Panc1 (cell line): ENCODE measurements at regions not wholly inside any gene's neighbourhood (a gene's known extent, or its start where the extent isn't known, plus 50 kb on each side); places are given as distances from the start of the nearest gene placed in this dataset.

ENCODE experiments used
- ATAC-seq: fragments of 200-7000 bp; cut with Tn5 transposase; 2 replicates; pipeline ENCODE4 v1.9.1; 2020; ENCODE audit warnings: mild to moderate bottlenecking, moderate library complexity
- BruUV-seq: library from RNA; stranded (reverse); fragments of 400-500 nt; replicated peaks from 2 replicates; lab custom pipeline; 2021; lab: Mats Ljungman, UMichigan
- CTCF ChIA-PET: fragments of 300-600 bp; sonication (Branson Sonifier 250); formaldehyde crosslinking; loops from one replicate; lab custom pipeline; 2022; ENCODE audit warnings: antibody characterized with exemption; lab: Charles Lee
- POLR2A ChIA-PET: fragments of 300-600 bp; sonication (Branson Sonifier 250); formaldehyde crosslinking; loops from one replicate; lab custom pipeline; 2022; ENCODE audit warnings: antibody characterized with exemption; lab: Charles Lee
- DNase-seq: peaks from one replicate; pipeline ENCODE4 v3.0.0-alpha.2; 2010; ENCODE audit warnings: low read depth, low spot score
- H3K27ac ChIP-seq: 2 replicates; pipeline ENCODE4 v1.5.1; 2011; ENCODE audit warnings: mild to moderate bottlenecking, low read length, inconsistent platforms
- H3K27me3 ChIP-seq: fragments of 200-500 bp; sonication (Bioruptor generic); 2 replicates; pipeline ENCODE4 v1.6.0; 2014; ENCODE audit warnings: low read length, inconsistent platforms; ENCODE audit not compliant: control insufficient read depth, insufficient read depth
- H3K36me3 ChIP-seq: fragments of 200-500 bp; sonication (Bioruptor generic); 2 replicates; pipeline ENCODE4 v1.5.1; 2014; ENCODE audit warnings: inconsistent platforms, mild to moderate bottlenecking, low read length, moderate library complexity; ENCODE audit not compliant: control insufficient read depth, insufficient read depth
- H3K4me1 ChIP-seq: 2 replicates; pipeline ENCODE4 v1.5.1; 2011; ENCODE audit warnings: inconsistent platforms, mild to moderate bottlenecking, low read length, moderate library complexity; ENCODE audit not compliant: control insufficient read depth, insufficient read depth
- H3K4me3 ChIP-seq, 2 experiments: 2 replicates each; pipeline ENCODE4 v1.5.1; 2011 to 2012; ENCODE audit warnings: low read depth in 2 of 2, low read length in 2 of 2, mild to moderate bottlenecking in 2 of 2, inconsistent platforms in 1 of 2, moderate library complexity in 1 of 2
- H3K9me3 ChIP-seq: fragments of 200-500 bp; sonication (Bioruptor generic); 2 replicates; pipeline ENCODE4 v1.5.1; 2014; ENCODE audit warnings: low read depth, mild to moderate bottlenecking, inconsistent platforms, low read length, moderate library complexity; ENCODE audit not compliant: control insufficient read depth, insufficient read depth
- CTCF ChIP-seq: fragments of 450-650 bp; IDR thresholded peaks from 2 replicates; pipeline ENCODE4 v1.5.1; 2017; ENCODE audit warnings: mild to moderate bottlenecking
- POLR2AphosphoS5 ChIP-seq: IDR thresholded peaks from 2 replicates; pipeline ENCODE4 v1.6.1; 2012; ENCODE audit warnings: mild to moderate bottlenecking, low read depth, low read length, moderate library complexity
- REST ChIP-seq, 2 experiments: IDR thresholded peaks; 2 replicates each; pipeline ENCODE4 v1.6.1; 2011 to 2012; ENCODE audit warnings: low read depth in 2 of 2, control low read depth in 1 of 2, low read length in 1 of 2, mild to moderate bottlenecking in 1 of 2, moderate library complexity in 1 of 2; ENCODE audit not compliant: insufficient read depth in 1 of 2
- SIN3A ChIP-seq: IDR thresholded peaks from 2 replicates; pipeline ENCODE4 v1.6.1; 2012; ENCODE audit warnings: low read depth, mild to moderate bottlenecking, low read length, moderate library complexity, borderline replicate concordance; ENCODE audit not compliant: insufficient read depth
- TCF7L2 ChIP-seq: IDR thresholded peaks from 2 replicates; pipeline ENCODE4 v1.6.1; 2011; ENCODE audit warnings: mild to moderate bottlenecking, low read depth, low read length, inconsistent platforms
- in situ Hi-C: cut with HindIII; loops from 2 replicates; pipeline ENCODE4 v1.10.0; 2016; ENCODE audit warnings: low sequenced_read_pairs, low pct_unique_long_range_greater_than_20kb
- intact Hi-C: fragments of 100-400 bp; cut with micrococcal nuclease; formaldehyde crosslinking; loops from one replicate; pipeline ENCODE4 v1.10.0; 2022; ENCODE audit not compliant: unreplicated experiment

DNA sequence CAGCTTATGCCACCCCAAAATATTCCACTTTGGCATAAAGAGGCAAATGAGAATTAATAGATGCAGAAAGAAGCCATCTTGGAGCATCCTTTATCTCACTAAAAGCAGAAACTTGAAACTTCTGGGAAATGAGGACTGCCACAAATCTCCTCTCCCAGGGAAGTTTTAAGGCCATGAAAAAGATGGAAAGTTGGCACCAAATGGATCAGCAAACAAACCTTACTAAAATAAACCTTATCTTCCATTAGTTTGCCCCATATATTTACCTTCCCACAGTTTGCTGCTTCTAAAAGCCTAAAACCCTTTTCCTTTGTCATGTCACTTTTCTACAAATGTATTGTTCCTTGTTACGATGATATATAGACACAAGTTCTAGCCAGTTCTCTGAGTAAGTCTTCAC is 340.0 kb upstream of the USP15 start:
- no peaks in the 10 kb centered on the region for H3K27me3 ChIP-seq
- H3K4me3 ChIP-seq = no peak overlapping the region
- intact Hi-C loops (no loop called here), in situ Hi-C loops (no loop called here)
- no peaks in the 10 kb centered on the region for H3K36me3 ChIP-seq
- ChIA-PET CTCF (no interaction called here), POLR2A (no interaction called here)
- BruUV-seq = no TSS peak
- no peaks in the 10 kb centered on the region for H3K4me1 ChIP-seq
- TF ChIP-seq POLR2AphosphoS5 = no peak
- no peak for TF ChIP-seq REST (IDR thresholded peaks at IDR 0.05; ENCODE audit: insufficient read depth in 1 of 2, low read depth in 2 of 2, low read length in 1 of 2)
- no peak for TF ChIP-seq CTCF
- no peak for TF ChIP-seq SIN3A
- no peak for TF ChIP-seq TCF7L2
- ATAC-seq = no peak
- H3K27ac ChIP-seq = no peak overlapping the region
- no peaks in the 10 kb centered on the region for H3K9me3 ChIP-seq
- no peak for DNase-seq

GRCh38 chr12:61923152-61923551 is 337.1 kb upstream of the USP15 start:
- no peak for ATAC-seq
- ChIA-PET POLR2A (no interaction called here), CTCF (no interaction called here)

More at GRCh38 chr12:61923152-61923551, 337.1 kb upstream of the USP15 start:
- no peaks in the 10 kb centered on the region for H3K9me3 ChIP-seq
- no peak for TF ChIP-seq SIN3A
- TF ChIP-seq TCF7L2 = no peak
- TF ChIP-seq CTCF = no peak
- no peak for TF ChIP-seq REST (IDR thresholded peaks at IDR 0.05; ENCODE audit: insufficient read depth in 1 of 2, low read depth in 2 of 2, low read length in 1 of 2)
- no peak for TF ChIP-seq POLR2AphosphoS5
- H3K27ac ChIP-seq = no peak overlapping the region
- intact Hi-C loops (no loop called here), in situ Hi-C loops (no loop called here)
- no TSS peak for BruUV-seq
- H3K4me1 ChIP-seq = no peaks in the 10 kb centered on the region
- no peaks in the 10 kb centered on the region for H3K27me3 ChIP-seq
- H3K36me3 ChIP-seq = no peaks in the 10 kb centered on the region
- DNase-seq = no peak
- no peak overlapping the region for H3K4me3 ChIP-seq
